WTC11 (cell line): ENCODE measurements at regions not wholly inside any gene's neighbourhood (a gene's known extent, or its start where the extent isn't known, plus 50 kb on each side); places are given as distances from the start of the nearest gene placed in this dataset.
"Not testable (repeated sequence)": the region's sequence is repeated elsewhere in the genome, so short reads cannot be mapped to it uniquely, and the experiment has no call there.

Experiments used
- ATAC-seq: fragments of 200-7000 bp; cut with Tn5 transposase; 2 replicates; pipeline ENCODE4 v1.10.0; 2021; ENCODE audit warnings: mild to moderate bottlenecking, moderate library complexity
- CTCF ChIA-PET: fragments of 300-600 bp; sonication (Branson Sonifier 250); formaldehyde crosslinking; loops from one replicate; lab custom pipeline; 2021; ENCODE audit warnings: antibody characterized with exemption; lab: Charles Lee
- POLR2A ChIA-PET: fragments of 350-600 bp; sonication (Branson Sonifier 250); formaldehyde crosslinking; loops from one replicate; lab custom pipeline; 2021; ENCODE audit warnings: antibody characterized with exemption; lab: Charles Lee
- DNase-seq: peaks from one replicate; pipeline ENCODE4 v3.0.0; 2021; ENCODE audit warnings: low spot score
- H3K27ac Mint-ChIP-seq: 2 replicates; pipeline ENCODE4 v1.8.0; 2021; ENCODE audit warnings: mixed read lengths
- H3K27me3 Mint-ChIP-seq: 2 replicates; pipeline ENCODE4 v1.8.0; 2021; ENCODE audit warnings: low read depth, mild to moderate bottlenecking, moderate library complexity, mixed read lengths
- H3K36me3 Mint-ChIP-seq: 2 replicates; pipeline ENCODE4 v1.8.0; 2021; ENCODE audit warnings: mixed read lengths
- H3K4me1 Mint-ChIP-seq: 2 replicates; pipeline ENCODE4 v1.8.0; 2022; ENCODE audit warnings: mixed read lengths
- H3K4me3 Mint-ChIP-seq: 2 replicates; pipeline ENCODE4 v1.8.0; 2021; ENCODE audit warnings: mild to moderate bottlenecking, moderate library complexity, mixed read lengths
- H3K9me3 Mint-ChIP-seq: 2 replicates; pipeline ENCODE4 v1.8.0; 2021; ENCODE audit warnings: mixed read lengths
- ESRRA ChIP-seq: sonication (generic); formaldehyde crosslinking; IDR thresholded peaks from 2 replicates; pipeline ENCODE4 v1.8.1; 2022; ENCODE audit warnings: mild to moderate bottlenecking, missing genetic modification reagents, borderline replicate concordance
- ETV6 ChIP-seq: sonication (generic); formaldehyde crosslinking; IDR thresholded peaks from 2 replicates; pipeline ENCODE4 v1.8.1; 2022; ENCODE audit warnings: mild to moderate bottlenecking, missing genetic modification reagents
- FOXK1 ChIP-seq: sonication (generic); formaldehyde crosslinking; IDR thresholded peaks from 2 replicates; pipeline ENCODE4 v1.8.0; 2022; ENCODE audit warnings: mild to moderate bottlenecking, moderate library complexity, missing genetic modification reagents
- GTF2I ChIP-seq: fragments of 250-450 bp; sonication (Bioruptor Pico); conservative IDR thresholded peaks from 2 replicates; pipeline ENCODE4 v1.4.0; 2021; ENCODE audit warnings: mild to moderate bottlenecking
- IRF2 ChIP-seq: sonication (generic); formaldehyde crosslinking; IDR thresholded peaks from 2 replicates; pipeline ENCODE4 v1.8.0; 2022; ENCODE audit warnings: low read depth, missing genetic modification reagents, borderline replicate concordance
- NR1H2 ChIP-seq: sonication (generic); formaldehyde crosslinking; IDR thresholded peaks from 2 replicates; pipeline ENCODE4 v1.9.0; 2021; ENCODE audit warnings: mild to moderate bottlenecking, moderate library complexity, missing genetic modification reagents
- SP1 ChIP-seq: sonication (generic); formaldehyde crosslinking; conservative IDR thresholded peaks from 2 replicates; pipeline ENCODE4 v1.8.1; 2022; ENCODE audit warnings: missing genetic modification reagents
- ZNF232 ChIP-seq: sonication (generic); formaldehyde crosslinking; IDR thresholded peaks from 2 replicates; pipeline ENCODE4 v1.8.0; 2022; ENCODE audit warnings: mild to moderate bottlenecking, missing genetic modification reagents
- ZNF317 ChIP-seq: sonication (generic); formaldehyde crosslinking; IDR thresholded peaks from 2 replicates; pipeline ENCODE4 v1.8.1; 2023; ENCODE audit warnings: low read depth, mild to moderate bottlenecking, moderate library complexity, missing genetic modification reagents, borderline replicate concordance
- ZNF423 ChIP-seq: fragments of 250-450 bp; sonication (Bioruptor Pico); IDR thresholded peaks from 2 replicates; pipeline ENCODE4 v2.1.2; 2022; ENCODE audit warnings: mild to moderate bottlenecking, moderate library complexity
- TF ChIP-seq, protein P1 (sequence below): sonication (generic); formaldehyde crosslinking; IDR thresholded peaks from 2 replicates; pipeline ENCODE4 v1.8.1; 2023; ENCODE audit warnings: mild to moderate bottlenecking, missing genetic modification reagents, borderline replicate concordance
- TF ChIP-seq, protein P2 (sequence below): sonication (generic); formaldehyde crosslinking; IDR thresholded peaks from 2 replicates; pipeline ENCODE4 v1.8.0; 2022; ENCODE audit warnings: mild to moderate bottlenecking, missing genetic modification reagents
- TF ChIP-seq, protein P3 (sequence below): sonication (generic); formaldehyde crosslinking; IDR thresholded peaks from 2 replicates; pipeline ENCODE4 v1.8.0; 2023; ENCODE audit warnings: missing genetic modification reagents
- TF ChIP-seq, protein P4 (sequence below): fragments of 250-450 bp; sonication (Bioruptor Pico); IDR thresholded peaks from 2 replicates; pipeline ENCODE4 v1.9.0; 2021; ENCODE audit warnings: moderate library complexity, mild to moderate bottlenecking, inconsistent platforms, borderline replicate concordance
- TF ChIP-seq, protein P5 (sequence below): sonication (generic); formaldehyde crosslinking; IDR thresholded peaks from 2 replicates; pipeline ENCODE4 v1.8.0; 2022; ENCODE audit warnings: mild to moderate bottlenecking, missing genetic modification reagents
- TF ChIP-seq, protein P6 (sequence below): sonication (generic); formaldehyde crosslinking; IDR thresholded peaks from 2 replicates; pipeline ENCODE4 v1.8.0; 2022; ENCODE audit warnings: mild to moderate bottlenecking, missing genetic modification reagents
- TF ChIP-seq, protein P7 (sequence below): sonication (generic); formaldehyde crosslinking; IDR thresholded peaks from 2 replicates; pipeline ENCODE4 v1.8.1; 2023; ENCODE audit warnings: mild to moderate bottlenecking, missing genetic modification reagents, moderate library complexity

DNA sequence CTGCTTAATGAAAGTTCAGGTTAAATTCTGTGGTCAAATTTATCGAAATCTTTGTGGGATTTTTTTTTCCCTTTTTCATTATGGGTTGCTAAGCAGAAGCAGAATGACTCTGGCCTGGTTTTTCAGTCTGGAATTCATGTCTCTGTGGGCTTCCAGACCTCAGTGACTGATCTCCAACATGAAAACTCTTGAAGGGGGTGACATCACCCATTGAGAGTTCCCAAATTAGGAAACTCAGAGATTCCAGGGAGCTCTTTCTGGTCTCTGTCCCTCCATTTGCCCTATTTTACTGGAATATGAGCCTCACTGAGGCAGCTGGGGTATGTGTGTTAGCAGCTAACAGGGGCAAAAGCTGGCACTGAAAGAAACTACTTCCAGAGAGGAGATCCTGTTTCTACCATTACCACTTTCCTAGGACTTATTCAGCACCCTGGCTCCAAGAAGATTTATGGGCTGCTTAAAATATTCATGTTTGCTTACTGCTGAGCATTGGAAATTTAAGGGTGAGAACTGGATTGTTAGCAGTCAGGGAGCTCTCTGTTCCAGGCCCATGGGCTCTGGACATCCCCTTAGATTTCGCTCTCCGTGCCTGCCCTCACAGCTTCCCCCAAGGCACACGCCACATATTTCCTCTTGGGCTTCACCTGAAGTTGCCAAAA, 203.4 kb upstream of the SPAG17 start:
- DNase-seq (no peak), ATAC-seq (no peak)
- 0 out of 2 replicates have a peak, but pooled peaks cover 4% of the 10 kb centered on the region for H3K4me1 Mint-ChIP-seq
- no peak overlapping the region for H3K27ac Mint-ChIP-seq
- H3K36me3 Mint-ChIP-seq = no peaks in the 10 kb centered on the region
- ChIA-PET POLR2A (no interaction called here), CTCF (no interaction called here)
- H3K9me3 Mint-ChIP-seq = no peaks in the 10 kb centered on the region
- TF ChIP-seq, protein P1, sequence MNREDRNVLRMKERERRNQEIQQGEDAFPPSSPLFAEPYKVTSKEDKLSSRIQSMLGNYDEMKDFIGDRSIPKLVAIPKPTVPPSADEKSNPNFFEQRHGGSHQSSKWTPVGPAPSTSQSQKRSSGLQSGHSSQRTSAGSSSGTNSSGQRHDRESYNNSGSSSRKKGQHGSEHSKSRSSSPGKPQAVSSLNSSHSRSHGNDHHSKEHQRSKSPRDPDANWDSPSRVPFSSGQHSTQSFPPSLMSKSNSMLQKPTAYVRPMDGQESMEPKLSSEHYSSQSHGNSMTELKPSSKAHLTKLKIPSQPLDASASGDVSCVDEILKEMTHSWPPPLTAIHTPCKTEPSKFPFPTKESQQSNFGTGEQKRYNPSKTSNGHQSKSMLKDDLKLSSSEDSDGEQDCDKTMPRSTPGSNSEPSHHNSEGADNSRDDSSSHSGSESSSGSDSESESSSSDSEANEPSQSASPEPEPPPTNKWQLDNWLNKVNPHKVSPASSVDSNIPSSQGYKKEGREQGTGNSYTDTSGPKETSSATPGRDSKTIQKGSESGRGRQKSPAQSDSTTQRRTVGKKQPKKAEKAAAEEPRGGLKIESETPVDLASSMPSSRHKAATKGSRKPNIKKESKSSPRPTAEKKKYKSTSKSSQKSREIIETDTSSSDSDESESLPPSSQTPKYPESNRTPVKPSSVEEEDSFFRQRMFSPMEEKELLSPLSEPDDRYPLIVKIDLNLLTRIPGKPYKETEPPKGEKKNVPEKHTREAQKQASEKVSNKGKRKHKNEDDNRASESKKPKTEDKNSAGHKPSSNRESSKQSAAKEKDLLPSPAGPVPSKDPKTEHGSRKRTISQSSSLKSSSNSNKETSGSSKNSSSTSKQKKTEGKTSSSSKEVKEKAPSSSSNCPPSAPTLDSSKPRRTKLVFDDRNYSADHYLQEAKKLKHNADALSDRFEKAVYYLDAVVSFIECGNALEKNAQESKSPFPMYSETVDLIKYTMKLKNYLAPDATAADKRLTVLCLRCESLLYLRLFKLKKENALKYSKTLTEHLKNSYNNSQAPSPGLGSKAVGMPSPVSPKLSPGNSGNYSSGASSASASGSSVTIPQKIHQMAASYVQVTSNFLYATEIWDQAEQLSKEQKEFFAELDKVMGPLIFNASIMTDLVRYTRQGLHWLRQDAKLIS (CRISPR knock-in tag) = no peak
- no peak for TF ChIP-seq ZNF232 (CRISPR knock-in tag)
- TF ChIP-seq ZNF423 (CRISPR knock-in tag) = no peak
- no peak for TF ChIP-seq ESRRA (CRISPR knock-in tag)
- no peak for TF ChIP-seq ZNF317 (CRISPR knock-in tag)
- TF ChIP-seq, protein P2, sequence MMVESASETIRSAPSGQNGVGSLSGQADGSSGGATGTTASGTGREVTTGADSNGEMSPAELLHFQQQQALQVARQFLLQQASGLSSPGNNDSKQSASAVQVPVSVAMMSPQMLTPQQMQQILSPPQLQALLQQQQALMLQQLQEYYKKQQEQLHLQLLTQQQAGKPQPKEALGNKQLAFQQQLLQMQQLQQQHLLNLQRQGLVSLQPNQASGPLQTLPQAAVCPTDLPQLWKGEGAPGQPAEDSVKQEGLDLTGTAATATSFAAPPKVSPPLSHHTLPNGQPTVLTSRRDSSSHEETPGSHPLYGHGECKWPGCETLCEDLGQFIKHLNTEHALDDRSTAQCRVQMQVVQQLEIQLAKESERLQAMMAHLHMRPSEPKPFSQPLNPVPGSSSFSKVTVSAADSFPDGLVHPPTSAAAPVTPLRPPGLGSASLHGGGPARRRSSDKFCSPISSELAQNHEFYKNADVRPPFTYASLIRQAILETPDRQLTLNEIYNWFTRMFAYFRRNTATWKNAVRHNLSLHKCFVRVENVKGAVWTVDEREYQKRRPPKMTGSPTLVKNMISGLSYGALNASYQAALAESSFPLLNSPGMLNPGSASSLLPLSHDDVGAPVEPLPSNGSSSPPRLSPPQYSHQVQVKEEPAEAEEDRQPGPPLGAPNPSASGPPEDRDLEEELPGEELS (CRISPR knock-in tag) = no peak
- no peak overlapping the region for H3K4me3 Mint-ChIP-seq
- no peaks in the 10 kb centered on the region for H3K27me3 Mint-ChIP-seq

DNA sequence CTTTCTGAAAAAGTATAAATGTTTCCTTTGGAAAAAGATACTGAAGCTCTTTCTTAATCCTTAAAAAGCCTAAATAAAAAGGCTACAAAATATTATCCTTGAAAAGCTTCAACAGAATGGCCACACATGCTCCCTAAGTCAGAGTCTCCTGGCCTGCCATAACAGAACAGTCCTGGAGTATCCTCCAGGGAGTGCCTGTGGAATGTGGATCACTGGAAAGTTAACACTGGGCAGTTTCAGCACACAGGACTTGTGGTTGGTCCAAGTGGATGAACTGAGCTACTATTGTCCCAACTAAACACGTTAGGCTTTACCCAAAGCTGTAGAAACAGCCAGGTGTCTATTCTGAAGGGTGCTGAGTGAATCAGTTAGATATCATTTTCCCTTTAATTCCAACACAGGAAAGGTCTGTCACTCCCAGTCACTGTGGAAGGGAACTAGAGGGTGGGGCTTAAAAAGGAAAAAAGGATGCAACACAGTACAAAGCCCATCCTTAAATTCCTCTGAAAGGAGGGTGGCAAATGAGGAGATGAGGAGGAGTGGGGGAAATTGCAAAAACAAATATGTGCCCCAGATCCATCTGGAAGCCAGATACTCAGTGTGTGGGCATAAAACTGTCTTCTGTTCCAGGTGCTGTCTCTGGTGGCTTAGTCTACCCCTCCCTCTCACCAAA, 196.3 kb upstream of the SPAG17 start:
- Mint-ChIP-seq H3K9me3 (peaks cover 20% of the 10 kb centered on the region), H3K36me3 (peaks cover 14% of the 10 kb centered on the region), H3K27ac (no peak overlapping the region), H3K27me3 (no peaks in the 10 kb centered on the region), H3K4me1 (0 out of 2 replicates have a peak, but pooled peaks cover 3% of the 10 kb centered on the region), H3K4me3 (no peak overlapping the region)
- ChIA-PET POLR2A (no interaction called here), CTCF (no interaction called here)
- ATAC-seq (no peak), DNase-seq (no peak)
- TF ChIP-seq SP1 (CRISPR knock-in tag) (no peak), ETV6 (CRISPR knock-in tag) (no peak)
- TF ChIP-seq, protein P3, sequence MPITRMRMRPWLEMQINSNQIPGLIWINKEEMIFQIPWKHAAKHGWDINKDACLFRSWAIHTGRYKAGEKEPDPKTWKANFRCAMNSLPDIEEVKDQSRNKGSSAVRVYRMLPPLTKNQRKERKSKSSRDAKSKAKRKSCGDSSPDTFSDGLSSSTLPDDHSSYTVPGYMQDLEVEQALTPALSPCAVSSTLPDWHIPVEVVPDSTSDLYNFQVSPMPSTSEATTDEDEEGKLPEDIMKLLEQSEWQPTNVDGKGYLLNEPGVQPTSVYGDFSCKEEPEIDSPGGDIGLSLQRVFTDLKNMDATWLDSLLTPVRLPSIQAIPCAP = no peak

DNA sequence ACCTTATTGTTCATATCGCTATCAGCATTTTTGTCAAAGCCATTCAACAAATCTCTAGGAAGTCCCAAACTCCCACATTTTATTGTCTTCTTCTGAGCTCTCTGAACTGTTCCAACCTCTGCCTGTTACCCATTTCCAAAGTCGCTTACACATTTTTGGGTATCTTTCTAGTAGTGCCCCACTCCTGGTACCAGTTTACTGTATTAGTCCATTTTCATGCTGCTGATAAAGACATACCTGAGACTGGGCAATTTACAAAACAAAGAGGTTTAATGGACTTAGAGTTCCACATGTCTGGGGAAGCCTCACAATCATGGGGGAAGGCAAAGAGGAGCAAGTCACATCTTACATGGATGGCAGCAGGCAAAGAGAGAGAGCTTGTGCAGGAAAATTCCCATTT, 192.2 kb upstream of the SPAG17 start:
- DNase-seq, CTCF ChIA-PET, POLR2A ChIA-PET, ATAC-seq, H3K27ac Mint-ChIP-seq, H3K4me3 Mint-ChIP-seq, H3K4me1 Mint-ChIP-seq, H3K27me3 Mint-ChIP-seq: not testable (repeated sequence)
- peaks cover 32% of the 10 kb centered on the region for H3K36me3 Mint-ChIP-seq
- peaks cover 52% of the 10 kb centered on the region for H3K9me3 Mint-ChIP-seq

DNA sequence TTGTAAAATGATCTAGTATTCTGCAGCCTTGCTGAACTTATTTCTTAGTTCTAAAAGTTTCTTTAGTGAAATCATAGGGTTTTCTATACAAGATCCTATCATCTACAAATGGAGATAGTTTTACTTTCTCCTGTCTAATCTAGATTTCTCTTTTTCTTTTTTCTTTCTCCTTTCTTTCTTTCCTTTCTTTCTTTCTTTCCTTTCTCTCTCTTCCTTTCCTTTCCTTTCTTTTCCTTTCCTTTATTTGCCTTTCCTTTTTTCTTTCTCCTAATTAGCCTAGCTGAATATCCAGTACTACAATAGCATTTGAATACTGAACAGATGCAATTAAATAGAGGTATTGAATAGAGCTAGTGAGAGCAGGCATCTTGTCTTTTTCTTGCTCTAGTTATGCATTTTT, 186.6 kb upstream of the SPAG17 start:
- H3K9me3 Mint-ChIP-seq = peaks cover 56% of the 10 kb centered on the region
- DNase-seq (no peak), ATAC-seq (no peak)
- ChIA-PET POLR2A (no interaction called here), CTCF (no interaction called here)
- H3K4me1 Mint-ChIP-seq = peaks cover 7% of the 10 kb centered on the region
- TF ChIP-seq IRF2 (CRISPR knock-in tag) (no peak), GTF2I (CRISPR knock-in tag) (no peak), FOXK1 (CRISPR knock-in tag) (no peak), NR1H2 (CRISPR knock-in tag) (no peak)
- TF ChIP-seq, protein P4, sequence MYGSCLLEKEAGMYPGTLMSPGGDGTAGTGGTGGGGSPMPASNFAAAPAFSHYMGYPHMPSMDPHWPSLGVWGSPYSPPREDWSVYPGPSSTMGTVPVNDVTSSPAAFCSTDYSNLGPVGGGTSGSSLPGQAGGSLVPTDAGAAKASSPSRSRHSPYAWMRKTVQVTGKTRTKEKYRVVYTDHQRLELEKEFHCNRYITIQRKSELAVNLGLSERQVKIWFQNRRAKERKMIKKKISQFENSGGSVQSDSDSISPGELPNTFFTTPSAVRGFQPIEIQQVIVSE (CRISPR knock-in tag) = no peak
- TF ChIP-seq, protein P5, sequence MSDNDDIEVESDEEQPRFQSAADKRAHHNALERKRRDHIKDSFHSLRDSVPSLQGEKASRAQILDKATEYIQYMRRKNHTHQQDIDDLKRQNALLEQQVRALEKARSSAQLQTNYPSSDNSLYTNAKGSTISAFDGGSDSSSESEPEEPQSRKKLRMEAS (CRISPR knock-in tag) = no peak
- TF ChIP-seq, protein P6, sequence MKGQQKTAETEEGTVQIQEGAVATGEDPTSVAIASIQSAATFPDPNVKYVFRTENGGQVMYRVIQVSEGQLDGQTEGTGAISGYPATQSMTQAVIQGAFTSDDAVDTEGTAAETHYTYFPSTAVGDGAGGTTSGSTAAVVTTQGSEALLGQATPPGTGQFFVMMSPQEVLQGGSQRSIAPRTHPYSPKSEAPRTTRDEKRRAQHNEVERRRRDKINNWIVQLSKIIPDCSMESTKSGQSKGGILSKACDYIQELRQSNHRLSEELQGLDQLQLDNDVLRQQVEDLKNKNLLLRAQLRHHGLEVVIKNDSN (CRISPR knock-in tag) = no peak
- TF ChIP-seq, protein P7, sequence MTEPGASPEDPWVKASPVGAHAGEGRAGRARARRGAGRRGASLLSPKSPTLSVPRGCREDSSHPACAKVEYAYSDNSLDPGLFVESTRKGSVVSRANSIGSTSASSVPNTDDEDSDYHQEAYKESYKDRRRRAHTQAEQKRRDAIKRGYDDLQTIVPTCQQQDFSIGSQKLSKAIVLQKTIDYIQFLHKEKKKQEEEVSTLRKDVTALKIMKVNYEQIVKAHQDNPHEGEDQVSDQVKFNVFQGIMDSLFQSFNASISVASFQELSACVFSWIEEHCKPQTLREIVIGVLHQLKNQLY (CRISPR knock-in tag) = no peak
- TF ChIP-seq, protein P3 = no peak
- H3K27ac Mint-ChIP-seq = no peak overlapping the region
- H3K4me3 Mint-ChIP-seq = no peak overlapping the region
- peaks cover 32% of the 10 kb centered on the region for H3K36me3 Mint-ChIP-seq
- H3K27me3 Mint-ChIP-seq = no peaks in the 10 kb centered on the region
